ENCODE measurements at regions not wholly inside any gene's neighbourhood (a gene's known extent, or its start where the extent isn't known, plus 50 kb on each side); places are given as distances from the start of the nearest gene placed in this dataset.
"Not testable (repeated sequence)": the region's sequence is repeated elsewhere in the genome, so short reads cannot be mapped to it uniquely, and the experiment has no call there.

GRCh38 chr22:27097933-27098332 lies 440.5 kb downstream of the MIAT start:
- DNase-seq (ENCODE audit: low read depth) = no peak

GRCh38 chr22:27099946-27100722 lies 442.7 kb downstream of the MIAT start:
- no peak for DNase-seq (ENCODE audit: low read depth)

- no peak for DNase-seq (ENCODE audit: low read depth)
Measured at GRCh38 chr22:27100789-27101188, 443.4 kb downstream of the MIAT start.

- DNase-seq (ENCODE audit: low read depth) = no peak
Measured at GRCh38 chr22:27101288-27101687, 443.9 kb downstream of the MIAT start.

- DNase-seq (ENCODE audit: low read depth) = no peak
Measured at GRCh38 chr22:27104449-27104848, 447.1 kb downstream of the MIAT start.

- DNase-seq (ENCODE audit: low read depth) = no peak
Measured at GRCh38 chr22:27105142-27106025, 448.0 kb downstream of the MIAT start.

- no peak for DNase-seq (ENCODE audit: low read depth)
Measured at GRCh38 chr22:27106985-27107384, 449.6 kb downstream of the MIAT start.

- no peak for DNase-seq (ENCODE audit: low read depth)
Measured at GRCh38 chr22:27107386-27107785, 450.0 kb downstream of the MIAT start.

- no peak for DNase-seq (ENCODE audit: low read depth)
Measured at GRCh38 chr22:27107824-27108223, 450.4 kb downstream of the MIAT start.

- DNase-seq (ENCODE audit: low read depth) = no peak
Measured at GRCh38 chr22:27108425-27109114, 451.2 kb downstream of the MIAT start.

GRCh38 chr22:27109406-27109805 lies 452.0 kb downstream of the MIAT start:
- DNase-seq (ENCODE audit: low read depth) = not testable (repeated sequence)

- no peak for DNase-seq (ENCODE audit: low read depth)
Measured at GRCh38 chr22:27110665-27111451, 453.5 kb downstream of the MIAT start.

- DNase-seq (ENCODE audit: low read depth) = no peak
Measured at GRCh38 chr22:27111796-27112672, 454.6 kb downstream of the MIAT start.

GRCh38 chr22:27113211-27113635 lies 455.8 kb downstream of the MIAT start:
- no peak for DNase-seq (ENCODE audit: low read depth)

GRCh38 chr22:27113641-27114040 lies 456.3 kb downstream of the MIAT start:
- DNase-seq (ENCODE audit: low read depth) = no peak

- DNase-seq (ENCODE audit: low read depth) = no peak
Measured at GRCh38 chr22:27114186-27114585, 456.8 kb downstream of the MIAT start.

GRCh38 chr22:27115410-27115809 lies 458.0 kb downstream of the MIAT start:
- DNase-seq (ENCODE audit: low read depth) = no peak

GRCh38 chr22:27115816-27116256 lies 458.4 kb downstream of the MIAT start:
- no peak for DNase-seq (ENCODE audit: low read depth)

GRCh38 chr22:27116312-27117086 lies 459.1 kb downstream of the MIAT start:
- no peak for DNase-seq (ENCODE audit: low read depth)

GRCh38 chr22:27120036-27120435 lies 462.6 kb downstream of the MIAT start:
- DNase-seq (ENCODE audit: low read depth) = no peak
